Fibroblast of lung (primary cell): ENCODE measurements at regions not wholly inside any gene's neighbourhood (a gene's known extent, or its start where the extent isn't known, plus 50 kb on each side); places are given as distances from the start of the nearest gene placed in this dataset.

Experiments
- CTCF ChIP-seq, 2 donors: IDR thresholded peaks in 1 of 2; conservative IDR thresholded peaks in 1 of 2; 1 replicate in 1 of 2; 2 replicates in 1 of 2; pipeline ENCODE4 v1.5.1; 2011 to 2012; ENCODE audit warnings: low read length in 2 of 2, control low read depth in 1 of 2, inconsistent platforms in 1 of 2, low read depth in 1 of 2, mild to moderate bottlenecking in 1 of 2
- EZH2 ChIP-seq: IDR thresholded peaks from 2 replicates; pipeline ENCODE4 v1.5.1; 2012; ENCODE audit warnings: low read length, control low read depth, mild to moderate bottlenecking; ENCODE audit errors: missing control alignments

GRCh38 chr5:53405396-53405795 lies 75.0 kb upstream of the FST start:
- TF ChIP-seq CTCF (conservative IDR thresholded peaks at IDR 0.05 in 1 of 2, IDR thresholded peaks at IDR 0.05 in 1 of 2; ENCODE audit: low read depth in 1 of 2, low read length in 2 of 2) (no peak), EZH2 (no peak)
